Hepatocyte (in vitro differentiated cells): ENCODE measurements at regions not wholly inside any gene's neighbourhood (a gene's known extent, or its start where the extent isn't known, plus 50 kb on each side); places are given as distances from the start of the nearest gene placed in this dataset.

Experiments used
- EZH2 ChIP-seq: fragments of 200-600 bp; sonication (generic); IDR thresholded peaks from 2 replicates; pipeline ENCODE4 v1.6.1; 2016; ENCODE audit warnings: antibody characterized with exemption, mild to moderate bottlenecking, borderline replicate concordance
- TF ChIP-seq, protein P1 (sequence below): fragments of 200-600 bp; sonication (generic); IDR thresholded peaks from 2 replicates; pipeline ENCODE4 v1.5.1; 2016; ENCODE audit warnings: antibody characterized with exemption, mild to moderate bottlenecking; ENCODE audit not compliant: poor library complexity

DNA sequence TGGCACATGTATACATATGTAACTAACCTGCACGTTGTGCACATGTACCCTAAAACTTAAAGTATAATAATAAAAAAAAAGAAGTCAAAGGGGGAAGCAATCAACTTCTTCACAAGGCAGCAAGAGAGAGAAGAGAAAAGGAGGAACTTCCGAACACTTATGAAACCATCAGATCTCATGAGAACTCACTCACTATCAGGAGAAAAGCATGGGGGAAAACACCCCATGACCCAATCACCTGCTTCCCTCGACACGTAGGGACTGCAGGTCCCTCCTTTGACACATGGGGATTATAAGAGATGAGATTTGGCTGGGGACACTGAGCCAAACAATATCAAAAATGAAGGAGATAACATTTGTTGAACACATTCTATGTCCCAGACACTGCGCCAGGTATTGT, 94.8 kb upstream of the PHACTR1 start:
- no peak for TF ChIP-seq EZH2
- TF ChIP-seq, protein P1, sequence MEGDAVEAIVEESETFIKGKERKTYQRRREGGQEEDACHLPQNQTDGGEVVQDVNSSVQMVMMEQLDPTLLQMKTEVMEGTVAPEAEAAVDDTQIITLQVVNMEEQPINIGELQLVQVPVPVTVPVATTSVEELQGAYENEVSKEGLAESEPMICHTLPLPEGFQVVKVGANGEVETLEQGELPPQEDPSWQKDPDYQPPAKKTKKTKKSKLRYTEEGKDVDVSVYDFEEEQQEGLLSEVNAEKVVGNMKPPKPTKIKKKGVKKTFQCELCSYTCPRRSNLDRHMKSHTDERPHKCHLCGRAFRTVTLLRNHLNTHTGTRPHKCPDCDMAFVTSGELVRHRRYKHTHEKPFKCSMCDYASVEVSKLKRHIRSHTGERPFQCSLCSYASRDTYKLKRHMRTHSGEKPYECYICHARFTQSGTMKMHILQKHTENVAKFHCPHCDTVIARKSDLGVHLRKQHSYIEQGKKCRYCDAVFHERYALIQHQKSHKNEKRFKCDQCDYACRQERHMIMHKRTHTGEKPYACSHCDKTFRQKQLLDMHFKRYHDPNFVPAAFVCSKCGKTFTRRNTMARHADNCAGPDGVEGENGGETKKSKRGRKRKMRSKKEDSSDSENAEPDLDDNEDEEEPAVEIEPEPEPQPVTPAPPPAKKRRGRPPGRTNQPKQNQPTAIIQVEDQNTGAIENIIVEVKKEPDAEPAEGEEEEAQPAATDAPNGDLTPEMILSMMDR = no peak
